ENCODE measurements at regions not wholly inside any gene's neighbourhood (a gene's known extent, or its start where the extent isn't known, plus 50 kb on each side); places are given as distances from the start of the nearest gene placed in this dataset.

- no peak for TF ChIP-seq CTCF (conservative IDR thresholded peaks at IDR 0.05)
- no peaks in the 10 kb centered on the region for H3K9me3 Mint-ChIP-seq
- no peak for DNase-seq (ENCODE audit: low read depth, low spot score)
- no peaks in the 10 kb centered on the region for H3K4me1 Mint-ChIP-seq
- no peaks in the 10 kb centered on the region for H3K36me3 Mint-ChIP-seq (ENCODE audit: low read depth)
- no peak overlapping the region for H3K4me3 Mint-ChIP-seq
- H3K27ac Mint-ChIP-seq (ENCODE audit: unreplicated experiment): no peak overlapping the region
- no peaks in the 10 kb centered on the region for H3K27me3 Mint-ChIP-seq (ENCODE audit: low read depth)
These were observed 173.5 kb downstream of the ZIC1 start for GRCh38 chr3:147582642-147583041.

- Mint-ChIP-seq H3K36me3 (ENCODE audit: low read depth) (no peaks in the 10 kb centered on the region), H3K9me3 (peaks cover 7% of the 10 kb centered on the region), H3K27ac (ENCODE audit: unreplicated experiment) (no peak overlapping the region), H3K27me3 (ENCODE audit: low read depth) (no peaks in the 10 kb centered on the region), H3K4me3 (no peak overlapping the region), H3K4me1 (no peaks in the 10 kb centered on the region)
- no peak for DNase-seq (ENCODE audit: low read depth, low spot score)
- TF ChIP-seq CTCF (conservative IDR thresholded peaks at IDR 0.05): no peak
These were observed 179.9 kb downstream of the ZIC1 start for GRCh38 chr3:147589016-147589415.

GRCh38 chr3:147604136-147604535 lies 195.0 kb downstream of the ZIC1 start:
- peaks cover 8% of the 10 kb centered on the region for H3K9me3 Mint-ChIP-seq
- peaks cover 2% of the 10 kb centered on the region for H3K36me3 Mint-ChIP-seq (ENCODE audit: low read depth)
- no peak for TF ChIP-seq CTCF (conservative IDR thresholded peaks at IDR 0.05)
- no peaks in the 10 kb centered on the region for H3K4me1 Mint-ChIP-seq
- H3K4me3 Mint-ChIP-seq: no peak overlapping the region
- H3K27me3 Mint-ChIP-seq (ENCODE audit: low read depth): no peaks in the 10 kb centered on the region
- H3K27ac Mint-ChIP-seq (ENCODE audit: unreplicated experiment): no peak overlapping the region
- DNase-seq (ENCODE audit: low read depth, low spot score): no peak

GRCh38 chr3:147613725-147614124 lies 204.6 kb downstream of the ZIC1 start:
- Mint-ChIP-seq H3K27ac (ENCODE audit: unreplicated experiment) (no peak overlapping the region), H3K9me3 (no peaks in the 10 kb centered on the region), H3K4me3 (no peak overlapping the region), H3K4me1 (peaks cover 11% of the 10 kb centered on the region), H3K27me3 (ENCODE audit: low read depth) (no peaks in the 10 kb centered on the region), H3K36me3 (ENCODE audit: low read depth) (no peaks in the 10 kb centered on the region)
- no peak for TF ChIP-seq CTCF (conservative IDR thresholded peaks at IDR 0.05)
- no peak for DNase-seq (ENCODE audit: low read depth, low spot score)

GRCh38 chr3:147614210-147614609 lies 205.0 kb downstream of the ZIC1 start:
- Mint-ChIP-seq H3K27ac (ENCODE audit: unreplicated experiment) (no peak overlapping the region), H3K4me3 (no peak overlapping the region), H3K4me1 (peaks cover 12% of the 10 kb centered on the region), H3K27me3 (ENCODE audit: low read depth) (no peaks in the 10 kb centered on the region), H3K36me3 (ENCODE audit: low read depth) (no peaks in the 10 kb centered on the region), H3K9me3 (no peaks in the 10 kb centered on the region)
- DNase-seq (ENCODE audit: low read depth, low spot score): no peak
- TF ChIP-seq CTCF (conservative IDR thresholded peaks at IDR 0.05): no peak

- Mint-ChIP-seq H3K9me3 (no peaks in the 10 kb centered on the region), H3K36me3 (ENCODE audit: low read depth) (no peaks in the 10 kb centered on the region), H3K27ac (ENCODE audit: unreplicated experiment) (no peak overlapping the region), H3K27me3 (ENCODE audit: low read depth) (no peaks in the 10 kb centered on the region), H3K4me1 (peaks cover 16% of the 10 kb centered on the region), H3K4me3 (no peak overlapping the region)
- no peak for TF ChIP-seq CTCF (conservative IDR thresholded peaks at IDR 0.05)
- DNase-seq (ENCODE audit: low read depth, low spot score): no peak
These were observed 205.9 kb downstream of the ZIC1 start for GRCh38 chr3:147615035-147615434.

Data from neural crest cell (in vitro differentiated cells).